GM12878 (cell line): ENCODE measurements at regions not wholly inside any gene's neighbourhood (a gene's known extent, or its start where the extent isn't known, plus 50 kb on each side); places are given as distances from the start of the nearest gene placed in this dataset.

Source experiments
- ATAC-seq: fragments of 200-7000 bp; cut with Tn5 transposase; 3 replicates; pipeline ENCODE4 v1.9.1; 2020; ENCODE audit warnings: mild to moderate bottlenecking, moderate library complexity
- BruUV-seq: library from RNA; stranded (reverse); fragments of 400-500 nt; replicated peaks from 2 replicates; lab custom pipeline; 2021; lab: Mats Ljungman, UMichigan
- CTCF ChIA-PET: fragments of 300-600 bp; sonication (Branson Sonifier 250); formaldehyde crosslinking; extraction: SDS; loops from one replicate; lab custom pipeline; 2021; ENCODE audit warnings: inconsistent platforms; lab: Yijun Ruan, JAX
- POLR2A ChIA-PET: fragments of 350-600 bp; formaldehyde crosslinking; extraction: SDS; loops from one replicate; lab custom pipeline; 2021; ENCODE audit warnings: inconsistent platforms; lab: Charles Lee
- RAD21 ChIA-PET: fragments of 300-600 bp; sonication (Branson Sonifier 250); formaldehyde crosslinking; loops from one replicate; lab custom pipeline; 2023; ENCODE audit warnings: antibody characterized with exemption; ENCODE audit not compliant: unreplicated experiment; lab: Charles Lee
- SMC1A ChIA-PET: fragments of 300-600 bp; sonication (Branson Sonifier 250); formaldehyde crosslinking; loops from one replicate; lab custom pipeline; 2023; ENCODE audit not compliant: unreplicated experiment, uncharacterized antibody; lab: Charles Lee
- DNase-seq: peaks from one replicate; pipeline ENCODE4 v3.0.0-alpha.2; 2011; ENCODE audit warnings: low read depth, low spot score
- FAIRE-seq: peaks from 3 replicates; lab custom pipeline; 2011; peaks lifted over from hg19 to GRCh38; lab: Jason Lieb, UNC
- H2AFZ ChIP-seq: 2 replicates; pipeline ENCODE4 v1.6.0; 2011; ENCODE audit warnings: low read depth, low read length, control low read depth; ENCODE audit not compliant: control insufficient read depth
- H3K27ac ChIP-seq: 2 replicates; pipeline ENCODE4 v1.5.1; 2011; ENCODE audit warnings: control low read depth; ENCODE audit not compliant: control insufficient read depth, insufficient read depth
- H3K27me3 ChIP-seq, 2 experiments: replicated peaks in 1 of 2; 2 replicates each; pipeline versions ENCODE4 v1.6.0 to v1.6.1; 2011; ENCODE audit warnings: low read length in 1 of 2; ENCODE audit not compliant: control insufficient read depth in 2 of 2, insufficient read depth in 2 of 2
- H3K36me3 ChIP-seq, 2 experiments: 2 replicates each; pipeline ENCODE4 v1.5.1; 2011; ENCODE audit warnings: low read length in 1 of 2; ENCODE audit not compliant: control insufficient read depth in 2 of 2, insufficient read depth in 2 of 2
- H3K4me1 ChIP-seq: 2 replicates; pipeline ENCODE4 v1.6.1; 2011; ENCODE audit warnings: mild to moderate bottlenecking, low read length, moderate library complexity, mixed read lengths; ENCODE audit not compliant: control insufficient read depth, insufficient read depth
- H3K4me2 ChIP-seq: 2 replicates; pipeline ENCODE4 v1.6.0; 2011; ENCODE audit warnings: control low read depth; ENCODE audit not compliant: control insufficient read depth, insufficient read depth
- H3K4me3 ChIP-seq: fragments of 200-600 bp; sonication (generic); 2 replicates; pipeline ENCODE4 v1.5.1; 2016
- H3K79me2 ChIP-seq: 2 replicates; pipeline ENCODE4 v1.6.0; 2011; ENCODE audit warnings: low read length; ENCODE audit not compliant: control insufficient read depth, insufficient read depth
- H3K9ac ChIP-seq: 2 replicates; pipeline ENCODE4 v1.8.0; 2011; ENCODE audit warnings: low read length, control low read depth, mixed read lengths; ENCODE audit not compliant: control insufficient read depth, insufficient read depth
- H3K9me3 ChIP-seq: replicated peaks from 3 replicates; pipeline ENCODE4 v1.5.1; 2011; ENCODE audit warnings: mild to moderate bottlenecking, low read length; ENCODE audit not compliant: control insufficient read depth, insufficient read depth
- H4K20me1 ChIP-seq: 2 replicates; pipeline ENCODE4 v1.6.0; 2011; ENCODE audit not compliant: control insufficient read depth, insufficient read depth
- BCL11A ChIP-seq: IDR thresholded peaks from 2 replicates; pipeline ENCODE4 v1.6.1; 2011; ENCODE audit warnings: low read depth, low read length
- BRCA1 ChIP-seq: IDR thresholded peaks from 2 replicates; pipeline ENCODE4 v1.6.1; 2011; ENCODE audit warnings: low read depth, low read length, improper control_type of control experiment
- CEBPB ChIP-seq, 2 experiments: fragments of 150-350 bp in 1 of 2; IDR thresholded peaks; 2 replicates each; pipeline ENCODE4 v1.6.1; 2012 to 2014; ENCODE audit warnings: low read depth in 2 of 2, low read length in 2 of 2, borderline replicate concordance in 1 of 2, inconsistent platforms in 1 of 2
- CHD2 ChIP-seq: IDR thresholded peaks from 2 replicates; pipeline ENCODE4 v1.6.1; 2011; ENCODE audit warnings: low read depth, low read length, improper control_type of control experiment, borderline replicate concordance
- ESRRA ChIP-seq: IDR thresholded peaks from 2 replicates; pipeline ENCODE4 v1.6.1; 2012; ENCODE audit warnings: mild to moderate bottlenecking, low read length, improper control_type of control experiment
- HDAC2 ChIP-seq: fragments of 200-600 bp; sonication (generic); IDR thresholded peaks from 2 replicates; pipeline ENCODE4 v1.6.1; 2017
- MYC ChIP-seq: IDR thresholded peaks from 2 replicates; pipeline ENCODE4 v1.6.1; 2011; ENCODE audit warnings: mild to moderate bottlenecking, low read length, moderate library complexity, inconsistent platforms; ENCODE audit not compliant: insufficient read depth, insufficient replicate concordance, insufficient read length, severe bottlenecking
- NR2C1 ChIP-seq: fragments of 450-650 bp; IDR thresholded peaks from 2 replicates; pipeline ENCODE4 v1.6.1; 2017; ENCODE audit warnings: antibody characterized with exemption, mild to moderate bottlenecking, moderate library complexity
- NR2C2 ChIP-seq: IDR thresholded peaks from 2 replicates; pipeline ENCODE4 v1.6.1; 2011; ENCODE audit warnings: borderline replicate concordance, low read depth; ENCODE audit not compliant: control insufficient read depth, insufficient read length
- RELA ChIP-seq: fragments of 450-650 bp; IDR thresholded peaks from 2 replicates; pipeline ENCODE4 v1.8.0; 2014; ENCODE audit warnings: borderline replicate concordance; ENCODE audit not compliant: partially characterized antibody
- SP1 ChIP-seq: IDR thresholded peaks from one replicate; pipeline ENCODE4 v1.6.1; 2011; ENCODE audit warnings: low read depth, low read length
- TCF3 ChIP-seq: IDR thresholded peaks from 2 replicates; pipeline ENCODE4 v1.6.1; 2012; ENCODE audit warnings: low read depth, mild to moderate bottlenecking, low read length, borderline replicate concordance; ENCODE audit not compliant: insufficient read depth
- ZNF217 ChIP-seq: fragments of 450-650 bp; IDR thresholded peaks from 2 replicates; pipeline ENCODE4 v1.6.1; 2017; ENCODE audit warnings: antibody characterized with exemption, mild to moderate bottlenecking
- WGBS: methylation state at CpG from one replicate; pipeline ENCODE4 v1.1.6; 2016; ENCODE audit warnings: low lambda C conversion rate; ENCODE audit not compliant: insufficient replicate concordance, insufficient coverage; ENCODE audit errors: missing lambda C conversion rate; 5-methylcytosine and 5-hydroxymethylcytosine counted together
- in situ Hi-C: fragments of 300-500 bp; cut with MboI; formaldehyde crosslinking; loops from 9 replicates; pipeline ENCODE4 v1.14.3; 2018; ENCODE audit warnings: mixed read lengths
- intact Hi-C: fragments of 100-400 bp; cut with micrococcal nuclease; formaldehyde crosslinking; loops from one replicate; pipeline ENCODE4 v1.14.2; 2022; ENCODE audit not compliant: unreplicated experiment
- TF ChIP-seq, protein P1 (sequence below): IDR thresholded peaks from 2 replicates; pipeline ENCODE4 v1.6.1; 2011; ENCODE audit warnings: borderline replicate concordance, low read depth, mild to moderate bottlenecking, moderate library complexity, mixed read lengths, low read length; ENCODE audit not compliant: insufficient read depth; ENCODE audit errors: extremely low read length
- TF ChIP-seq, protein P2 (sequence below): fragments of 450-650 bp; IDR thresholded peaks from 2 replicates; pipeline ENCODE4 v1.6.1; 2017; ENCODE audit warnings: mild to moderate bottlenecking, low read depth, inconsistent platforms; ENCODE audit not compliant: poor library complexity, severe bottlenecking

DNA sequence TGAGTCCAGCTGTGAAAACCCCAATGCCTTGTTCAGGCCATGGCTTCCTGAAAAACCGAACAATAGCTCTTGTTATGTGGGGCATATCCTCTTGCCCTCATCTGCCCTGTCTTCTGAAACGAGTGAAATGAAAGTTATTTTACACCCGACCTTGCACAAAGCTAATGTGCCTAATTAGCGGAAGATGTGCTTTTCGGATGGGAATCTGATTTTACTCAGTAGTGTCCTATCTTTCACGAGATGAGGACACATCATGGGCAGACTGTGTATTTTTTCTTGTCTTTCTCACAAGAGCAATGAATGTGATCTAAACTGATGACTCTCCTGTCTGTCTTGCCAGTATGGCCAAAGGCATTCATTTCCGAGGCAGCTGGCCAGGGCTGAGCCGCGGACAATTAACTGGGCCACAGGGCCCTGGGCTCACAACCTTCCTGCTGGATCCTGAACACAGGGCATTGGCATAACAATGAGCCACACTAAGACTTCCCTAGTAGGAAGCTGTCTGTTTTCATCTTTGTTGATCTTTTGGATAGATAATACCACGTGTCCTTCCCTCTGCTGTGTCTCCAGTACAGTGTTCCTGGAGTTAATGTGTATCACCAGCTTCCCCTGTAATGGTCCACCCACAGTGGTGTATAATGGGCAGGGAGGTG lies 86.0 kb upstream of the HIF1A start:
- TF ChIP-seq CHD2 (no peak), NR2C2 (no peak), TCF3 (no peak), ZNF217 (no peak), MYC (no peak), HDAC2 (no peak), ESRRA (no peak), RELA (no peak), BCL11A (no peak), CEBPB (IDR thresholded peaks at IDR 0.05; ENCODE audit: borderline replicate concordance in 1 of 2, low read depth in 2 of 2, low read length in 2 of 2) (no peak), BRCA1 (no peak), SP1 (no peak), NR2C1 (no peak)
- TF ChIP-seq, protein P1, sequence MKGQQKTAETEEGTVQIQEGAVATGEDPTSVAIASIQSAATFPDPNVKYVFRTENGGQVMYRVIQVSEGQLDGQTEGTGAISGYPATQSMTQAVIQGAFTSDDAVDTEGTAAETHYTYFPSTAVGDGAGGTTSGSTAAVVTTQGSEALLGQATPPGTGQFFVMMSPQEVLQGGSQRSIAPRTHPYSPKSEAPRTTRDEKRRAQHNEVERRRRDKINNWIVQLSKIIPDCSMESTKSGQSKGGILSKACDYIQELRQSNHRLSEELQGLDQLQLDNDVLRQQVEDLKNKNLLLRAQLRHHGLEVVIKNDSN: no peak
- TF ChIP-seq, protein P2, sequence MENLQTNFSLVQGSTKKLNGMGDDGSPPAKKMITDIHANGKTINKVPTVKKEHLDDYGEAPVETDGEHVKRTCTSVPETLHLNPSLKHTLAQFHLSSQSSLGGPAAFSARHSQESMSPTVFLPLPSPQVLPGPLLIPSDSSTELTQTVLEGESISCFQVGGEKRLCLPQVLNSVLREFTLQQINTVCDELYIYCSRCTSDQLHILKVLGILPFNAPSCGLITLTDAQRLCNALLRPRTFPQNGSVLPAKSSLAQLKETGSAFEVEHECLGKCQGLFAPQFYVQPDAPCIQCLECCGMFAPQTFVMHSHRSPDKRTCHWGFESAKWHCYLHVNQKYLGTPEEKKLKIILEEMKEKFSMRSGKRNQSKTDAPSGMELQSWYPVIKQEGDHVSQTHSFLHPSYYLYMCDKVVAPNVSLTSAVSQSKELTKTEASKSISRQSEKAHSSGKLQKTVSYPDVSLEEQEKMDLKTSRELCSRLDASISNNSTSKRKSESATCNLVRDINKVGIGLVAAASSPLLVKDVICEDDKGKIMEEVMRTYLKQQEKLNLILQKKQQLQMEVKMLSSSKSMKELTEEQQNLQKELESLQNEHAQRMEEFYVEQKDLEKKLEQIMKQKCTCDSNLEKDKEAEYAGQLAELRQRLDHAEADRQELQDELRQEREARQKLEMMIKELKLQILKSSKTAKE: no peak
- TF ChIP-seq, all 136 proteins: peak for 0
- intact Hi-C loops (no loop called here), in situ Hi-C loops (no loop called here)
- FAIRE-seq: no peak
- H4K20me1 ChIP-seq: no peaks in the 10 kb centered on the region
- WGBS: 76% methylated on average over 10 of the region's 10 CpGs
- H3K9ac ChIP-seq: no peak overlapping the region
- no peak overlapping the region for H3K4me2 ChIP-seq
- H2AFZ ChIP-seq: no peak overlapping the region
- BruUV-seq: no TSS peak
- H3K79me2 ChIP-seq: no peaks in the 10 kb centered on the region
- H3K36me3 ChIP-seq: no peaks in the 10 kb centered on the region
- no peak overlapping the region for H3K27ac ChIP-seq
- ChIA-PET CTCF (interaction anchor here (1.2 to 1.7 kb wide), 6 partner anchors 10 to 87 kb away, joined by 3 to 5 read pairs (median 4); no protein-coding TSS in a partner anchor), SMC1A (interaction anchor here (0.6 to 1.2 kb wide), 5 partner anchors 9 to 313 kb away, joined by 3 to 4 read pairs (median 3); no protein-coding TSS in a partner anchor), POLR2A (interaction anchor here (0.6 to 1.1 kb wide), 2 partner anchors 14 to 51 kb away, joined by 3 to 4 read pairs; no protein-coding TSS in a partner anchor), RAD21 (interaction anchor here (1.5 kb wide), 1 partner anchor 13 kb away, joined by 4 read pairs; no protein-coding TSS in a partner anchor)
- no peaks in the 10 kb centered on the region for H3K4me1 ChIP-seq
- no peaks in the 10 kb centered on the region; the same call in 2 of the 3 replicates for H3K9me3 ChIP-seq
- ATAC-seq: no peak
- H3K27me3 ChIP-seq: no peaks in the 10 kb centered on the region
- H3K4me3 ChIP-seq: no peak overlapping the region
- DNase-seq: no peak
